A673 (cell line): ENCODE measurements at regions not wholly inside any gene's neighbourhood (a gene's known extent, or its start where the extent isn't known, plus 50 kb on each side); places are given as distances from the start of the nearest gene placed in this dataset.

Experiments used
- BruUV-seq: library from RNA; stranded (reverse); fragments of 400-500 nt; replicated peaks from 2 replicates; lab custom pipeline; 2021; lab: Mats Ljungman, UMichigan
- CTCF ChIA-PET: fragments of 300-600 bp; sonication (Branson Sonifier 250); formaldehyde crosslinking; loops from one replicate; lab custom pipeline; 2022; ENCODE audit warnings: antibody characterized with exemption; lab: Charles Lee
- POLR2A ChIA-PET: fragments of 300-600 bp; sonication (Branson Sonifier 250); formaldehyde crosslinking; loops from one replicate; lab custom pipeline; 2022; ENCODE audit warnings: antibody characterized with exemption; ENCODE audit not compliant: low non-redundant PET; lab: Charles Lee
- DNase-seq: peaks from one replicate; pipeline ENCODE4 v3.0.0-alpha.2; 2015; ENCODE audit warnings: low spot score
- H3K27ac ChIP-seq: fragments of 200-600 bp; sonication (generic); 2 replicates; pipeline ENCODE4 v1.5.1; 2016; ENCODE audit warnings: mixed run types, low read depth, mild to moderate bottlenecking, mixed read lengths, antibody characterized with exemption, low read length; ENCODE audit not compliant: poor library complexity, severe bottlenecking
- H3K27me3 ChIP-seq: fragments of 200-600 bp; sonication (generic); replicated peaks from 2 replicates; pipeline ENCODE4 v1.6.1; 2017; ENCODE audit warnings: mixed run types, low read depth, mild to moderate bottlenecking, mixed read lengths, antibody characterized with exemption, low read length; ENCODE audit not compliant: insufficient read depth, poor library complexity
- H3K36me3 ChIP-seq: fragments of 200-600 bp; sonication (generic); 2 replicates; pipeline ENCODE4 v1.6.1; 2016; ENCODE audit warnings: mixed run types, mild to moderate bottlenecking, mixed read lengths, antibody characterized with exemption, low read length; ENCODE audit not compliant: insufficient read depth, poor library complexity, severe bottlenecking
- H3K4me1 ChIP-seq: fragments of 200-600 bp; sonication (generic); 2 replicates; pipeline ENCODE4 v1.6.1; 2017; ENCODE audit warnings: mixed run types, mild to moderate bottlenecking, mixed read lengths, antibody characterized with exemption, low read length; ENCODE audit not compliant: insufficient read depth, poor library complexity, severe bottlenecking
- H3K4me3 ChIP-seq: fragments of 200-600 bp; sonication (generic); 2 replicates; pipeline ENCODE4 v1.5.1; 2016; ENCODE audit warnings: low read depth, mixed run types, mild to moderate bottlenecking, mixed read lengths, low read length; ENCODE audit not compliant: poor library complexity, severe bottlenecking
- H3K9me3 ChIP-seq: fragments of 200-600 bp; sonication (generic); 2 replicates; pipeline ENCODE4 v1.6.1; 2016; ENCODE audit warnings: mixed run types, low read depth, mild to moderate bottlenecking, mixed read lengths, antibody characterized with exemption, low read length; ENCODE audit not compliant: poor library complexity, severe bottlenecking
- CTCF ChIP-seq: fragments of 300-800, 200-600 bp; sonication (generic); conservative IDR thresholded peaks from 2 replicates; pipeline ENCODE4 v1.5.1; 2017; ENCODE audit warnings: low read depth, mild to moderate bottlenecking, antibody characterized with exemption, low read length, moderate library complexity, mixed read lengths
- EZH2 ChIP-seq: fragments of 200-600 bp; sonication (generic); IDR thresholded peaks from 2 replicates; pipeline ENCODE4 v1.6.1; 2017; ENCODE audit warnings: borderline replicate concordance, low read depth, mild to moderate bottlenecking, mixed read lengths, antibody characterized with exemption, low read length; ENCODE audit not compliant: poor library complexity, severe bottlenecking
- intact Hi-C: fragments of 100-400 bp; cut with micrococcal nuclease; formaldehyde crosslinking; loops from one replicate; pipeline ENCODE4 v1.10.0; 2022; ENCODE audit not compliant: unreplicated experiment

GRCh38 chr5:77853353-77853907 lies 77.3 kb upstream of the TBCA start:
- POLR2A ChIA-PET, result no interaction called here
- no peak for TF ChIP-seq CTCF
- no peak for TF ChIP-seq EZH2
- H3K27ac ChIP-seq, result no peak overlapping the region

GRCh38 chr5:77852514-77853352 lies 76.6 kb upstream of the TBCA start:
- Histone ChIP-seq H3K4me3 (peak overlapping the region; percentile 56), H3K36me3 (no peaks in the 10 kb centered on the region), H3K27me3 (peaks cover 43% of the 10 kb centered on the region), H3K4me1 (peaks cover 5% of the 10 kb centered on the region), H3K9me3 (no peaks in the 10 kb centered on the region), H3K27ac (no peak overlapping the region)
- TF ChIP-seq CTCF, result no peak
- no peak for TF ChIP-seq EZH2
- BruUV-seq, result no TSS peak
- ChIA-PET POLR2A (no interaction called here), CTCF (interaction anchor here (0.6 to 0.7 kb wide), 2 partner anchors 23 to 315 kb away, joined by 3 to 6 read pairs; no protein-coding TSS in a partner anchor)
- peak; percentile 67 for DNase-seq
- intact Hi-C loops, result no loop called here

More at GRCh38 chr5:77853353-77853907, 77.3 kb upstream of the TBCA start:
- CTCF ChIA-PET, result interaction anchor here (0.7 kb wide), 1 partner anchor 314 kb away, joined by 3 read pairs; no protein-coding TSS in a partner anchor
- Histone ChIP-seq H3K4me1 (peaks cover 5% of the 10 kb centered on the region), H3K9me3 (no peaks in the 10 kb centered on the region), H3K36me3 (no peaks in the 10 kb centered on the region), H3K27me3 (peaks cover 49% of the 10 kb centered on the region), H3K4me3 (no peak overlapping the region)
- intact Hi-C loops, result no loop called here
- no peak for DNase-seq
- no TSS peak for BruUV-seq

GRCh38 chr5:77852068-77852513 lies 76.0 kb upstream of the TBCA start:
- ChIA-PET POLR2A (no interaction called here), CTCF (interaction anchor here (0.6 kb wide), 1 partner anchor 23 kb away, joined by 6 read pairs; no protein-coding TSS in a partner anchor)
- H3K4me3 ChIP-seq, result peak overlapping the region; percentile 56
- intact Hi-C loops, result no loop called here
- BruUV-seq, result no TSS peak
- H3K4me1 ChIP-seq, result peaks cover 5% of the 10 kb centered on the region
- H3K36me3 ChIP-seq, result no peaks in the 10 kb centered on the region
- no peak for DNase-seq
- no peak overlapping the region for H3K27ac ChIP-seq
- TF ChIP-seq CTCF (no peak), EZH2 (no peak)
- H3K9me3 ChIP-seq, result no peaks in the 10 kb centered on the region
- peaks cover 49% of the 10 kb centered on the region for H3K27me3 ChIP-seq
